ENCODE measurements at regions not wholly inside any gene's neighbourhood (a gene's known extent, or its start where the extent isn't known, plus 50 kb on each side); places are given as distances from the start of the nearest gene placed in this dataset.

DNA sequence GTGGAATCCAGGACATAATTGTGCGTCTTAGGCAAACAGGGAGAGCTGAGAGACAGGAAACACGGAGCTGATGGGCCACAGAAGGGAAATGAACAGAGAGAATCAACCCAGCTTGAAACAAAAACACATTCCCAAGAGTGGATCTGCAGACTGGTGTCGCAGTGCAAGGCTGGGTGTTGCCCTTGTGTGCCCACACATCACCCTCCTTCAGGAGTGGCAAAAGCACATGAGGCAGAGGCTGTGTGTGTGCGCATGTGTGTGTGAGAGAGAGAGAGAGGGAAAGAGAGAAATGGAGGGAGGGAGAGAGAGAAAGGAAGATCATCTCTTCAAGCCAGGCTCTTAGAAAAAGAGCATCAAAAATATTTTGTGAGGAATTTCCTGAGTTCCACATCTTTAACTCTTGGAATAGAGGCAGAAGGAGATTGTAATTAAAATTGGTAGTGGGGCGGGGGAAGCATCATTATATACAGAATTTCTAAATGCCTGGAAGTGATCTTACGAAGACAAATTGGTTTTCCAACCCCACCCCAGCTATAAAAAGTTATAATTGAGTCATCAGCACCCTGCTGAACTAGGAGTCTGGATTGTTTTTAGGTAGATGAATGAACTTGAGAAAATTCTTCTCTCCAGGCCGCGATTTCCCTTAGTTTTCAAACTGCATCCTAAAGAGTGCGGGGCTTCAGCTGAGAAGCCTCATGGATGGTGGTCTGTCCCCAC lies 480.7 kb downstream of the NPHP4 start:
- no peak overlapping the region for H3K27ac ChIP-seq (ENCODE audit: low read depth, low read length)
- no peak overlapping the region for H3K4me2 ChIP-seq (ENCODE audit: insufficient read depth, low read length)
- H3K79me2 ChIP-seq (ENCODE audit: insufficient read depth, low read length), result no peaks in the 10 kb centered on the region
- no peak for DNase-seq (ENCODE audit: insufficient read length, low spot score, missing footprints)
- peaks cover 2% of the 10 kb centered on the region for H4K20me1 ChIP-seq (ENCODE audit: insufficient read depth, low read length)
- TF ChIP-seq, protein P1, sequence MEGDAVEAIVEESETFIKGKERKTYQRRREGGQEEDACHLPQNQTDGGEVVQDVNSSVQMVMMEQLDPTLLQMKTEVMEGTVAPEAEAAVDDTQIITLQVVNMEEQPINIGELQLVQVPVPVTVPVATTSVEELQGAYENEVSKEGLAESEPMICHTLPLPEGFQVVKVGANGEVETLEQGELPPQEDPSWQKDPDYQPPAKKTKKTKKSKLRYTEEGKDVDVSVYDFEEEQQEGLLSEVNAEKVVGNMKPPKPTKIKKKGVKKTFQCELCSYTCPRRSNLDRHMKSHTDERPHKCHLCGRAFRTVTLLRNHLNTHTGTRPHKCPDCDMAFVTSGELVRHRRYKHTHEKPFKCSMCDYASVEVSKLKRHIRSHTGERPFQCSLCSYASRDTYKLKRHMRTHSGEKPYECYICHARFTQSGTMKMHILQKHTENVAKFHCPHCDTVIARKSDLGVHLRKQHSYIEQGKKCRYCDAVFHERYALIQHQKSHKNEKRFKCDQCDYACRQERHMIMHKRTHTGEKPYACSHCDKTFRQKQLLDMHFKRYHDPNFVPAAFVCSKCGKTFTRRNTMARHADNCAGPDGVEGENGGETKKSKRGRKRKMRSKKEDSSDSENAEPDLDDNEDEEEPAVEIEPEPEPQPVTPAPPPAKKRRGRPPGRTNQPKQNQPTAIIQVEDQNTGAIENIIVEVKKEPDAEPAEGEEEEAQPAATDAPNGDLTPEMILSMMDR (IDR thresholded peaks at IDR 0.05; ENCODE audit: extremely low read depth, low read depth, low read length), result no peak
- H3K4me1 ChIP-seq (ENCODE audit: insufficient read depth, low read length), result no peaks in the 10 kb centered on the region
- no peaks in the 10 kb centered on the region for H3K9me3 ChIP-seq (ENCODE audit: low read depth, low read length)
- no peaks in the 10 kb centered on the region for H3K27me3 ChIP-seq (ENCODE audit: insufficient read depth, low read length)
- H3K36me3 ChIP-seq (ENCODE audit: insufficient read depth, low read length), result no peaks in the 10 kb centered on the region
- H2AFZ ChIP-seq (ENCODE audit: low read length), result no peak overlapping the region
- no peak overlapping the region for H3K4me3 ChIP-seq (ENCODE audit: insufficient read depth, low read length)

DNA sequence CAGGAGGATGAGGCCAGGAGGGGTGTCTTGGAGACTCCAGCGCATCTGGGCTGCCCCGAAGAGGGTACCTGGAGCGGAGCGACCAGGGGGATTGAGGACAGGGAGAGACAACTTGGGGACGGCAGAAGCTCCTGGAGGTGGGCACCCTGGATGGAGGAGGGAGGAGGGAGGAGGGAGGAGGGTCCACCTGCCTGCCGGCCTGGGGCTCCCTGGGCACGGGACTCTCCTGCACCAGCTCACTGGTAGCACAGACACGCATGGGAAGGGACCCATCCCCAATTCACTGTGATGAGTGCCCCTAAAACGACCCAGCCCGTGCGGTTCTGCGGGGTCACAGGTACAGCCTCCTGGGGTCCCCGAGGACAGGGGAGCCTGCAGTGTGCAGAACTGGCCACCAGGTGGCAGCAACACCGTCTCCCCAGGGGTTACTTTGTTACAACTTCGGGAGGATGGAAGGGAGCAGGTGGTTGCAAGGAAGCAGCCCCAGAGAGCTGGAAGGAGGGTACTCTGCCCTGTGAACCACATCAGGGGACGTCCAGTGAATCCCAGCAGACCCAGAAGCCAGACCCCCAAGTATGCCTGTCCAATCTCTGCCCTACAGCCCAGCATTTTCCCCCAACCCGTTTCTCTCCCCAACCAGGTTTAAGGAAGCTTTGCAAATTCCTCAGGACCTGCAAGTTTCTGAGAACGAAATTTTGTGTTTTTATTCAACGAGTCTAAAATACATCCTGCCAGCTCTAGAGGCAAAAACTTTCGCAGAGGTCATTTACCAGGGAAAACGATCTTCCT lies 482.4 kb downstream of the NPHP4 start:
- Histone ChIP-seq H3K79me2 (ENCODE audit: insufficient read depth, low read length) (no peaks in the 10 kb centered on the region), H3K27me3 (ENCODE audit: insufficient read depth, low read length) (no peaks in the 10 kb centered on the region), H3K4me1 (ENCODE audit: insufficient read depth, low read length) (no peaks in the 10 kb centered on the region), H3K4me3 (ENCODE audit: insufficient read depth, low read length) (no peak overlapping the region), H3K9me3 (ENCODE audit: low read depth, low read length) (no peaks in the 10 kb centered on the region), H3K36me3 (ENCODE audit: insufficient read depth, low read length) (no peaks in the 10 kb centered on the region), H3K4me2 (ENCODE audit: insufficient read depth, low read length) (no peak overlapping the region), H4K20me1 (ENCODE audit: insufficient read depth, low read length) (peaks cover 2% of the 10 kb centered on the region), H2AFZ (ENCODE audit: low read length) (no peak overlapping the region), H3K27ac (ENCODE audit: low read depth, low read length) (no peak overlapping the region)
- peak; percentile 97 for DNase-seq (ENCODE audit: insufficient read length, low spot score, missing footprints)
- TF ChIP-seq, protein P1 (IDR thresholded peaks at IDR 0.05; ENCODE audit: extremely low read depth, low read depth, low read length), result peak; percentile 84

DNA sequence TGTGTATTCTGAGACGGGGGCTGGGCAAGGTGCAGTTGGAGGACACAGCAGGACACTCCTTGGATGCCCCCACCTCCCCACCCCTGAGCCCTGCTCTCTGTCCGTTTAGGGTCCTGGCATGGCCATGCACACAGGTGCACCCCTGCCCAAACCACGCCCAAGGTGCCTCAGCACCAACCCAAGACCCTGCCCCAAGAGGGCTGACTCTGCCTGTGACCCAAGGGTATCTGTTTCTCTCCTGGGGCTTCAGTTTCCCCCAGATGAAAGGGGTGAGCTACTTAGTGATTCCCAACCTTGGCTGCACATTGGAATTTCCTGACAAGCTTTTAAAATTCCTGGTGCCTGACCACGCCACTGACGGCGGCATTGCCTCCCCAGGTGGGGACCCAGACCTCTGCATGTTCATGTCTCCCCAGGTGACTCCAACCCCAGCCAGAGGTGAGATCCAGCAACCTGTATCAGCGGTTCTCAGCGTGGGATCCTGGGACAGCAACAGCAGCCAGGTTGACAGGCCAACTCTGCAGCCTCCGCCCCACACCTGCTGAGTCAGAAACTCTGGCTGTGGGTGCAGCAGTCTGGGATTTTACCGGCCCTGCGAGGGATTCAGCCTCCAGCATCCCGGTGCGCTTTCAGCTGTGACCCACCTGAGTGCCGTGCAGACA lies 483.4 kb downstream of the NPHP4 start:
- no peak overlapping the region for H2AFZ ChIP-seq (ENCODE audit: low read length)
- no peaks in the 10 kb centered on the region for H3K9me3 ChIP-seq (ENCODE audit: low read depth, low read length)
- no peak for DNase-seq (ENCODE audit: insufficient read length, low spot score, missing footprints)
- H4K20me1 ChIP-seq (ENCODE audit: insufficient read depth, low read length), result peaks cover 2% of the 10 kb centered on the region
- H3K4me1 ChIP-seq (ENCODE audit: insufficient read depth, low read length), result no peaks in the 10 kb centered on the region
- TF ChIP-seq, protein P1 (IDR thresholded peaks at IDR 0.05; ENCODE audit: extremely low read depth, low read depth, low read length), result no peak
- no peak overlapping the region for H3K4me3 ChIP-seq (ENCODE audit: insufficient read depth, low read length)
- no peak overlapping the region for H3K4me2 ChIP-seq (ENCODE audit: insufficient read depth, low read length)
- H3K79me2 ChIP-seq (ENCODE audit: insufficient read depth, low read length), result no peaks in the 10 kb centered on the region
- no peaks in the 10 kb centered on the region for H3K27me3 ChIP-seq (ENCODE audit: insufficient read depth, low read length)
- no peaks in the 10 kb centered on the region for H3K36me3 ChIP-seq (ENCODE audit: insufficient read depth, low read length)
- H3K27ac ChIP-seq (ENCODE audit: low read depth, low read length), result no peak overlapping the region

DNA sequence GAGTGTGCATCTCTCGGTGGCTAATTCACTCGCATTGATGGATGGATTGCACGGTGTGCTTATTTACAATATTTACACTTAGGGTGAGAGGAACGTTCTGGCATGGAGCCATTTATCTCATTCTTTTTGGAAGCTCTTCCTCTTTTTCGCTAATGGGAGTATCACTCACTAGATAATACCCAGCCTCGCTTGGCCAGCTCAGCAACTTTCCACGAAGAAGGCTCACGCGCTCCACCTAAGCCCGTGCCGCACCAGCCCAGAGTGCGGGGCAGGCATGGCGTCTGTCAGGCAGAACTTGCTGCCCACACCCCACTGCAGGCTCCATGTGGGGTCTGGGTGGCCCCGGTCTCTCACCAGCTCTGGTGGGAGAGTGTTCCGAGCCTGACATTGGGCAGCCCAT lies 484.9 kb downstream of the NPHP4 start:
- H2AFZ ChIP-seq (ENCODE audit: low read length), result no peak overlapping the region
- H3K4me1 ChIP-seq (ENCODE audit: insufficient read depth, low read length), result no peaks in the 10 kb centered on the region
- no peaks in the 10 kb centered on the region for H3K36me3 ChIP-seq (ENCODE audit: insufficient read depth, low read length)
- no peaks in the 10 kb centered on the region for H3K27me3 ChIP-seq (ENCODE audit: insufficient read depth, low read length)
- no peak overlapping the region for H3K27ac ChIP-seq (ENCODE audit: low read depth, low read length)
- no peak for DNase-seq (ENCODE audit: insufficient read length, low spot score, missing footprints)
- TF ChIP-seq, protein P1 (IDR thresholded peaks at IDR 0.05; ENCODE audit: extremely low read depth, low read depth, low read length), result no peak
- H3K4me3 ChIP-seq (ENCODE audit: insufficient read depth, low read length), result no peak overlapping the region
- H4K20me1 ChIP-seq (ENCODE audit: insufficient read depth, low read length), result peaks cover 2% of the 10 kb centered on the region
- H3K79me2 ChIP-seq (ENCODE audit: insufficient read depth, low read length), result no peaks in the 10 kb centered on the region
- no peak overlapping the region for H3K4me2 ChIP-seq (ENCODE audit: insufficient read depth, low read length)
- H3K9me3 ChIP-seq (ENCODE audit: low read depth, low read length), result no peaks in the 10 kb centered on the region
